ENCODE measurements at regions not wholly inside any gene's neighbourhood (a gene's known extent, or its start where the extent isn't known, plus 50 kb on each side); places are given as distances from the start of the nearest gene placed in this dataset.

DNA sequence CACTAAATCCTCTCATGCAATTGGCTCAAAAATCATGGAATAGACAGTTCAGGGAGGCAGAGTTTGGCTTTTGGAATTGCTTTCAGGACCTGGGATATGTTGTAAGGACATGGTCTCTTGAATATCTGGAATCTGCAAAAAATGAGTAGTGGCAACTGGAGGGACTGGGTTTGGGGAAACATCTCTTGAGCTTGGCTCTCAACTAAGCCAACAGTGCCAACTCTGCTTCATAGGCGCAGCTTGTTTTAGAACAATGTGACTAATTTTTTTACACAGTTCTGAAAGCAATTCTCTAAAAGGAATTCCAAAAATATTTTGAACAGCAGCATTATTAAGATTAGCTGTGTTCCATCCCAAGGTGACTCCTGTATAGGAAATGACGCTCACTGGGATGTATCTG is 121.5 kb upstream of the DPP6 start:
- TF ChIP-seq, protein P1, sequence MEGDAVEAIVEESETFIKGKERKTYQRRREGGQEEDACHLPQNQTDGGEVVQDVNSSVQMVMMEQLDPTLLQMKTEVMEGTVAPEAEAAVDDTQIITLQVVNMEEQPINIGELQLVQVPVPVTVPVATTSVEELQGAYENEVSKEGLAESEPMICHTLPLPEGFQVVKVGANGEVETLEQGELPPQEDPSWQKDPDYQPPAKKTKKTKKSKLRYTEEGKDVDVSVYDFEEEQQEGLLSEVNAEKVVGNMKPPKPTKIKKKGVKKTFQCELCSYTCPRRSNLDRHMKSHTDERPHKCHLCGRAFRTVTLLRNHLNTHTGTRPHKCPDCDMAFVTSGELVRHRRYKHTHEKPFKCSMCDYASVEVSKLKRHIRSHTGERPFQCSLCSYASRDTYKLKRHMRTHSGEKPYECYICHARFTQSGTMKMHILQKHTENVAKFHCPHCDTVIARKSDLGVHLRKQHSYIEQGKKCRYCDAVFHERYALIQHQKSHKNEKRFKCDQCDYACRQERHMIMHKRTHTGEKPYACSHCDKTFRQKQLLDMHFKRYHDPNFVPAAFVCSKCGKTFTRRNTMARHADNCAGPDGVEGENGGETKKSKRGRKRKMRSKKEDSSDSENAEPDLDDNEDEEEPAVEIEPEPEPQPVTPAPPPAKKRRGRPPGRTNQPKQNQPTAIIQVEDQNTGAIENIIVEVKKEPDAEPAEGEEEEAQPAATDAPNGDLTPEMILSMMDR (conservative IDR thresholded peaks at IDR 0.05 in 1 of 2, IDR thresholded peaks at IDR 0.05 in 1 of 2; ENCODE audit: extremely low read depth in 1 of 2, insufficient read depth in 1 of 2, low read depth in 1 of 2, low read length in 2 of 2): no peak
- no peak for TF ChIP-seq EZH2 (IDR thresholded peaks at IDR 0.05; ENCODE audit: borderline replicate concordance, low read length)
